ENCODE measurements at regions not wholly inside any gene's neighbourhood (a gene's known extent, or its start where the extent isn't known, plus 50 kb on each side); places are given as distances from the start of the nearest gene placed in this dataset.

DNA sequence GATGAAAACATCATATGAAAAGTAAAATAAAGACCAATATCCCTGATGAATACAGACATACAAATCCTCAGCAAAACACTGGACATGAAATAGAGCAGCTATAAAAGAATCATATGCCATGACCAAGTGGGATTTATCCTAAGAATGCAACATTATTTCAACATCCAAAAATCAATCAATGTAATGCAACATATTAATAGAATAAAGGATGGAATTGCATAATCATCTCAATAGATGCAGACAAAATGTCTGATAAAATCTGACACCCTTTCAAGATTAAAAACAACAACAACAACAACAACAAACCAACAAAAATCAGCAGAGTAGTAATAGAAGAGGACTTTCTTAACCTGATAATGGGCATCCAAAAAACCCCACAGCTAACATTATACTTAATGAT lies 63.8 kb upstream of the IL1R1 start:
- ChIA-PET CTCF (no interaction called here), POLR2A (no interaction called here)
- no peak for ATAC-seq

More for the DNA sequence above, 63.8 kb upstream of the IL1R1 start:
- no peaks in the 10 kb centered on the region for H3K27me3 Mint-ChIP-seq (ENCODE audit: low read depth)
- peaks cover 13% of the 10 kb centered on the region for H3K9me3 Mint-ChIP-seq
- H3K4me1 Mint-ChIP-seq: peaks cover 3% of the 10 kb centered on the region; the same call in 1 of the 2 replicates
- H3K36me3 Mint-ChIP-seq: no peaks in the 10 kb centered on the region
- H3K27ac Mint-ChIP-seq: no peak overlapping the region
- TF ChIP-seq ZNF423 (CRISPR knock-in tag; IDR thresholded peaks at IDR 0.05) (no peak), ATF6 (CRISPR knock-in tag; IDR thresholded peaks at IDR 0.05) (no peak), FOXP1 (CRISPR knock-in tag; IDR thresholded peaks at IDR 0.05; ENCODE audit: borderline replicate concordance) (no peak), TEAD1 (CRISPR knock-in tag; IDR thresholded peaks at IDR 0.05) (no peak), CBFB (CRISPR knock-in tag; IDR thresholded peaks at IDR 0.05; ENCODE audit: low read depth) (no peak), SP1 (CRISPR knock-in tag; conservative IDR thresholded peaks at IDR 0.05) (no peak), ZNF416 (CRISPR knock-in tag; IDR thresholded peaks at IDR 0.05) (no peak), GTF2I (CRISPR knock-in tag; conservative IDR thresholded peaks at IDR 0.05) (no peak), TEAD4 (CRISPR knock-in tag; IDR thresholded peaks at IDR 0.05) (no peak), ZSCAN18 (CRISPR knock-in tag; IDR thresholded peaks at IDR 0.05) (no peak)
- TF ChIP-seq, protein P1, sequence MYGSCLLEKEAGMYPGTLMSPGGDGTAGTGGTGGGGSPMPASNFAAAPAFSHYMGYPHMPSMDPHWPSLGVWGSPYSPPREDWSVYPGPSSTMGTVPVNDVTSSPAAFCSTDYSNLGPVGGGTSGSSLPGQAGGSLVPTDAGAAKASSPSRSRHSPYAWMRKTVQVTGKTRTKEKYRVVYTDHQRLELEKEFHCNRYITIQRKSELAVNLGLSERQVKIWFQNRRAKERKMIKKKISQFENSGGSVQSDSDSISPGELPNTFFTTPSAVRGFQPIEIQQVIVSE (CRISPR knock-in tag; IDR thresholded peaks at IDR 0.05; ENCODE audit: borderline replicate concordance): no peak
- TF ChIP-seq, protein P2, sequence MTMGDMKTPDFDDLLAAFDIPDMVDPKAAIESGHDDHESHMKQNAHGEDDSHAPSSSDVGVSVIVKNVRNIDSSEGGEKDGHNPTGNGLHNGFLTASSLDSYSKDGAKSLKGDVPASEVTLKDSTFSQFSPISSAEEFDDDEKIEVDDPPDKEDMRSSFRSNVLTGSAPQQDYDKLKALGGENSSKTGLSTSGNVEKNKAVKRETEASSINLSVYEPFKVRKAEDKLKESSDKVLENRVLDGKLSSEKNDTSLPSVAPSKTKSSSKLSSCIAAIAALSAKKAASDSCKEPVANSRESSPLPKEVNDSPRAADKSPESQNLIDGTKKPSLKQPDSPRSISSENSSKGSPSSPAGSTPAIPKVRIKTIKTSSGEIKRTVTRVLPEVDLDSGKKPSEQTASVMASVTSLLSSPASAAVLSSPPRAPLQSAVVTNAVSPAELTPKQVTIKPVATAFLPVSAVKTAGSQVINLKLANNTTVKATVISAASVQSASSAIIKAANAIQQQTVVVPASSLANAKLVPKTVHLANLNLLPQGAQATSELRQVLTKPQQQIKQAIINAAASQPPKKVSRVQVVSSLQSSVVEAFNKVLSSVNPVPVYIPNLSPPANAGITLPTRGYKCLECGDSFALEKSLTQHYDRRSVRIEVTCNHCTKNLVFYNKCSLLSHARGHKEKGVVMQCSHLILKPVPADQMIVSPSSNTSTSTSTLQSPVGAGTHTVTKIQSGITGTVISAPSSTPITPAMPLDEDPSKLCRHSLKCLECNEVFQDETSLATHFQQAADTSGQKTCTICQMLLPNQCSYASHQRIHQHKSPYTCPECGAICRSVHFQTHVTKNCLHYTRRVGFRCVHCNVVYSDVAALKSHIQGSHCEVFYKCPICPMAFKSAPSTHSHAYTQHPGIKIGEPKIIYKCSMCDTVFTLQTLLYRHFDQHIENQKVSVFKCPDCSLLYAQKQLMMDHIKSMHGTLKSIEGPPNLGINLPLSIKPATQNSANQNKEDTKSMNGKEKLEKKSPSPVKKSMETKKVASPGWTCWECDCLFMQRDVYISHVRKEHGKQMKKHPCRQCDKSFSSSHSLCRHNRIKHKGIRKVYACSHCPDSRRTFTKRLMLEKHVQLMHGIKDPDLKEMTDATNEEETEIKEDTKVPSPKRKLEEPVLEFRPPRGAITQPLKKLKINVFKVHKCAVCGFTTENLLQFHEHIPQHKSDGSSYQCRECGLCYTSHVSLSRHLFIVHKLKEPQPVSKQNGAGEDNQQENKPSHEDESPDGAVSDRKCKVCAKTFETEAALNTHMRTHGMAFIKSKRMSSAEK (CRISPR knock-in tag; IDR thresholded peaks at IDR 0.05; ENCODE audit: borderline replicate concordance): no peak
- TF ChIP-seq, protein P3, sequence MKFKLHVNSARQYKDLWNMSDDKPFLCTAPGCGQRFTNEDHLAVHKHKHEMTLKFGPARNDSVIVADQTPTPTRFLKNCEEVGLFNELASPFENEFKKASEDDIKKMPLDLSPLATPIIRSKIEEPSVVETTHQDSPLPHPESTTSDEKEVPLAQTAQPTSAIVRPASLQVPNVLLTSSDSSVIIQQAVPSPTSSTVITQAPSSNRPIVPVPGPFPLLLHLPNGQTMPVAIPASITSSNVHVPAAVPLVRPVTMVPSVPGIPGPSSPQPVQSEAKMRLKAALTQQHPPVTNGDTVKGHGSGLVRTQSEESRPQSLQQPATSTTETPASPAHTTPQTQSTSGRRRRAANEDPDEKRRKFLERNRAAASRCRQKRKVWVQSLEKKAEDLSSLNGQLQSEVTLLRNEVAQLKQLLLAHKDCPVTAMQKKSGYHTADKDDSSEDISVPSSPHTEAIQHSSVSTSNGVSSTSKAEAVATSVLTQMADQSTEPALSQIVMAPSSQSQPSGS (CRISPR knock-in tag; IDR thresholded peaks at IDR 0.05; ENCODE audit: borderline replicate concordance, low read depth): no peak
- DNase-seq (ENCODE audit: low spot score): no peak
- H3K4me3 Mint-ChIP-seq: no peak overlapping the region
